GM18868 (cell line): ENCODE measurements at regions not wholly inside any gene's neighbourhood (a gene's known extent, or its start where the extent isn't known, plus 50 kb on each side); places are given as distances from the start of the nearest gene placed in this dataset.
"Not testable (repeated sequence)": the region's sequence is repeated elsewhere in the genome, so short reads cannot be mapped to it uniquely, and the experiment has no call there.

ENCODE experiments used
- ATAC-seq: cut with Tn5 transposase; IDR thresholded peaks from one replicate; pipeline ENCODE4 v1.9.1; 2021; ENCODE audit warnings: mild to moderate bottlenecking, moderate library complexity; ENCODE audit not compliant: unreplicated experiment

GRCh38 chr15:96790004-96790403 lies 459.5 kb downstream of the NR2F2 start:
- no peak for ATAC-seq

DNA sequence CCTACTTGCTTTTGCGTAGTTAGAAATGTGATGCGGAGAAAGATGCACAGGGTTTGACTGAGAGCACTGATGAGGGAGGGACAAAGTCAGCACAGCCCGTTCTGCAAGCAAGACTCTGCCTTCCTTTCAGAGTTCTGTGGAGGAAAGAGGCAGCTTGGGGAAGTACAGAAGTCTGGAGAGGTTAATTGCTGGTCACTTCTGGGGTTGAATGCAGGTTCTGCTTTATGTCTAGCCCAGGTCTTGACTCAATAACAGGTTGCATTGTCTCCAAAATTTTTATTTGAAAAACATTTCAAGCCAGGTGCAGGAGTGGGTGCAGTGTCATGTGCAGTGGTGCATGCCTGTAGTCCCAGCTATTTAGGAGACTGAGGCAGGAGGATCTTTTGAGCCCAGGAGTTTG lies 461.7 kb downstream of the NR2F2 start:
- no peak for ATAC-seq

GRCh38 chr15:96796841-96797240 lies 466.3 kb downstream of the NR2F2 start:
- no peak for ATAC-seq

GRCh38 chr15:96801576-96802150 lies 471.2 kb downstream of the NR2F2 start:
- ATAC-seq, result no peak

- ATAC-seq, result no peak
Observed at GRCh38 chr15:96802611-96803255, 472.2 kb downstream of the NR2F2 start.

DNA sequence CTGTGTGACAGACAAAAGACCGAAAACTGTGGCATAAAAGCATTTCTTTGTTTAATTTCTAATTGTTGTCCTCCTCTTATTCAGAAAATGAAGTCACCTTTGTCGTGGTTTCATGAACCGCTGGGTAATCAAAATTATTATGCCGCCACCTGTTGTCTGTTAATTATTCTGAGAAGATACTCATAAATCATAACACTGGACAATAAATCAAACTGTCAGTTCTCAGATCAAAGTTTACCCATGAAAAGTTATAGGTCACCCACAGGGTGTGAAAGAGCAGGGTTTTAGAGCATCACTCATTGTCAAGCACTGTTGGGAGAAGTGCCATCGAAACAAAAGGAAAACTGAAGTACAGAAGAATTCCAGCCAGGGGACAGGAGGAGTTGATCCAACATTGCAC lies 474.3 kb downstream of the NR2F2 start:
- ATAC-seq, result no peak

GRCh38 chr15:96807361-96807760 lies 476.9 kb downstream of the NR2F2 start:
- ATAC-seq, result no peak

GRCh38 chr15:96817900-96818299 lies 487.4 kb downstream of the NR2F2 start:
- ATAC-seq, result no peak

- ATAC-seq, result no peak
Observed at GRCh38 chr15:96818861-96819260, 488.4 kb downstream of the NR2F2 start.

DNA sequence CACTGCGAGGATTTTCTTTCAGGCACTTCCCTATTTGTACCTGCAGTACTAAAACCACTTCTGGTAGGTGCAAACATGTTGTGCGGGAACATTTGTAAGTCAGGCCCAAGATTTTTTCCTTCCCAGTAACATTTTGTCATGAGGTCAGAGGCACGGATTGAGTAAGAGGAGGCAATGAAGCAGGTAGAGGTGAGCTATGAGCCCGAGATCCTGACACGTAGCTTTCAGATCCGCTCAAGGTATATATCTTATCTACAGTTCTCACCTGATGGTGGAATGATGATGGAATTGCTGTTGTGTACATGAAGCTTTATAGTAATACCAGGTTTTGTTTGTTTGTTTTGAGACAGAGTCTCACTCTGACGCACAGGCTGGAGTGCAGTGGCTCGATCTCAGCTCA lies 497.5 kb downstream of the NR2F2 start:
- ATAC-seq, result no peak

DNA sequence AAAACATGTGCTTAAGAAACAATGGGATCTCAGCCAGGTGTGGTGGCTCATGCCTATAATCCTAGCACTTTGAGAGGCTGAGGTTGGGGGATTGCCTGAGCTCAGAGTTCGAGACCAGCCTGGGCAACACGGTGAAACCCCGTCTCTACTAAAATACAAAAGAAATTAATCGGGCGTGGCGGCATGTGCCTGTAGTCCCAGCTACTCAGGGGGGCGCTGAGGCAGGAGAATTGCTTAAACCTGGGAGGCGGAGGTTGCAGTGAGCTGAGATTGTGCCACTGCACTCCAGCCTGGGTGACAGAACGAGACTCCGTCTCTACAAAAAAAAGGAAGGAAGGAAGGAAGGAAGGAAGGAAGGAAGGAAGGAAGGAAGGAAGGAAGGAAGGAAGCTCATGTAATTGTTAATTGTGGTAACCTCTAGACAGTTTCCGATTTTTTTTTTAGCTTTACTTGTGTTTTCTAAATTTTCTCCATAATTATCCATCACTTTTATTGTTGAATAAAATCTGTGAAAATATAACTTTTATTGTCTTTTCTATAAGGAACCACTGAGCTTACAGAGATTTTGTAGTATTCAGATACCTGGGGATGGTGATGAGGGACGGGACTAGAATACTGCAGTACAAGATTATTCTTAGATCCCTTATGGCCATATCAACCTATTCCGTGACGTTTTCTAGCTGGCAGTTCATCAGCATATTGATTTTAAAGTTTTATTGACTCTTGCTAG lies 506.9 kb downstream of the NR2F2 start:
- ATAC-seq, result no peak

GRCh38 chr15:96838081-96838480 lies 507.6 kb downstream of the NR2F2 start:
- no peak for ATAC-seq

GRCh38 chr15:96849271-96849900 lies 518.9 kb downstream of the NR2F2 start:
- ATAC-seq, result no peak

- ATAC-seq, result no peak
Observed at GRCh38 chr15:96851613-96852012, 521.1 kb downstream of the NR2F2 start.

GRCh38 chr15:96858694-96859093 lies 528.2 kb downstream of the NR2F2 start:
- no peak for ATAC-seq

- no peak for ATAC-seq
Observed at GRCh38 chr15:96860741-96861140, 530.2 kb downstream of the NR2F2 start.

DNA sequence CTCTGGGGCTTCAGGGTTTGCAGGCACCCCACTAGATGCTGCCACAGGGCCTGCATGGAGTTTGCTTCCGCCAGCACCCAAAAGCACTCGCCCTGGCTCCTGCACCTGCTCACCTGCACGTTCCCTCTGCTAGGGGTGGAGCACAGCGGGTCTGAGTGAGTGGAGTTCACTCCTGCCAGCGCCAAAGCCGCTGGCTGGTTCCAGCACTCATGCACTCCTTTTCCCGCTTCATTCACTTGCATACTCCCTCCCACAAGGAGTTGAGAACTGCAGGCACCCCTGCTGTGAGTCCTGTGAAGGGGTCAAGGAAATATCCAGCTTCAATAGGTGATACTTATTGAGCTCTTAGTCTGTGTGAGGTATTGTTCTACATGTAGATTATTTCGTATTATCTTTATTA lies 537.5 kb downstream of the NR2F2 start:
- ATAC-seq, result no peak

DNA sequence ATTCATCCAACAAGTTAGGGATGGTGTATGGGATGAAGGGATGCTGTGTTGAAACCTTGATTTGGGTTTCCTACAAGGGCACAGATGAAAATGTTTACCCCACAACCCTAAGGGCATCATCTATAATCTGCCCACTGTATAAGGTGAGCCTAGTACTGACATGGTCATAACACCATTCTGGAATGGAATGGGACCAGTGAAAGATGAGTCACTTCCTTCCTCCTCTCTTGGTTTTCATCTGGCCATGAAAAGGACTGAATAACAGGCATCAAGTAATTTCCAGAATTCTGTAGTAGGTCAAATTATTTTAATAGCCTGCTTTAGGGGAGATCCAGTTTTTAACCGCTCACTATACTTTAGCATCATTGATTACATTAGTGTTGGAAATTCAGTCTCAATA lies 538.6 kb downstream of the NR2F2 start:
- no peak for ATAC-seq

GRCh38 chr15:96869790-96870189 lies 539.3 kb downstream of the NR2F2 start:
- ATAC-seq, result no peak

DNA sequence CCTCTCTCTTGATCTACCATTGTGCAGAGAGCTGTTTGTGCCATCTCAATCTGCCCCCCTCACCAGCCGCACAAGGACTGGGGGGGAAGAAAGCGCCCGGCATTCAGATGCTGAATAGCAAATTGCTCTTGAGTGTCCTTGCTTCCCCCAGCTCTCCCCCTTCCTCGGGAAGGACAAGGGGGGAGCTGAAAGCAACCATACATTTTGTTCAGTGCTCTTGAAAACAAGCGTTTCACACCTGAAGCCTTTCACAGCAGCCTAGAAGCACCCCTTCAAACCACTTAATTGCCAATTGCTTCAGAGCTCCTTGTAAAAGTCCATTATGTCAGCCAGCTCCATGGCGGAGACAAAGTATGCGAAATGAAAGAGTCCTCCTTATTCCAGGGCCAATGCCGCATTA lies 540.1 kb downstream of the NR2F2 start:
- ATAC-seq, result no peak

GRCh38 chr15:96877442-96877841 lies 546.9 kb downstream of the NR2F2 start:
- not testable (repeated sequence) for ATAC-seq

GRCh38 chr15:96878129-96878528 lies 547.6 kb downstream of the NR2F2 start:
- ATAC-seq, result no peak
